Gastrocnemius medialis (tissue), 4 donors: ENCODE measurements at regions not wholly inside any gene's neighbourhood (a gene's known extent, or its start where the extent isn't known, plus 50 kb on each side); places are given as distances from the start of the nearest gene placed in this dataset.

ENCODE experiments used
- CTCF ChIP-seq, 5 experiments: fragments of 450-650 bp in 3 of 5; fragments of 200-600 bp in 2 of 5; sonication (generic) in 2 of 5; IDR thresholded peaks in 4 of 5; conservative IDR thresholded peaks in 1 of 5; 1 replicate in 4 of 5; 2 replicates in 1 of 5; pipeline ENCODE4 v1.5.1; 2016 to 2019; ENCODE audit warnings: antibody characterized with exemption in 5 of 5, mild to moderate bottlenecking in 3 of 5, moderate library complexity in 3 of 5
- POLR2A ChIP-seq, 2 donors: fragments of 450-650 bp; IDR thresholded peaks; one replicate each; pipeline ENCODE4 v1.6.1; 2017; ENCODE audit warnings: antibody characterized with exemption in 2 of 2, mild to moderate bottlenecking in 2 of 2, moderate library complexity in 2 of 2

GRCh38 chr6:85920782-85921181 is 278.1 kb upstream of the SYNCRIP start:
- TF ChIP-seq CTCF (IDR thresholded peaks at IDR 0.05 in 4 of 5, conservative IDR thresholded peaks at IDR 0.05 in 1 of 5) (no peak), POLR2A (IDR thresholded peaks at IDR 0.05) (no peak)
